Fibroblast of lung (primary cell): ENCODE measurements at regions not wholly inside any gene's neighbourhood (a gene's known extent, or its start where the extent isn't known, plus 50 kb on each side); places are given as distances from the start of the nearest gene placed in this dataset.

Experiments used
- DNase-seq, 2 donors: peaks; one replicate each; pipeline versions ENCODE4 v3.0.0 to v3.0.0-alpha.2; 2010; ENCODE audit warnings: low read depth in 2 of 2
- H2AFZ ChIP-seq: 2 replicates; pipeline ENCODE4 v1.5.1; 2012; ENCODE audit warnings: low read length, control low read depth, inconsistent platforms
- H3K27ac ChIP-seq: 2 replicates; pipeline ENCODE4 v1.5.1; 2011; ENCODE audit warnings: low read length, control low read depth; ENCODE audit not compliant: insufficient read depth
- H3K27me3 ChIP-seq: 2 replicates; pipeline ENCODE4 v1.5.1; 2011; ENCODE audit warnings: mild to moderate bottlenecking, low read length; ENCODE audit not compliant: control insufficient read depth, insufficient read depth
- H3K36me3 ChIP-seq: 2 replicates; pipeline ENCODE4 v1.5.1; 2011; ENCODE audit warnings: low read length; ENCODE audit not compliant: control insufficient read depth, insufficient read depth
- H3K4me1 ChIP-seq: 2 replicates; pipeline ENCODE4 v1.5.1; 2011; ENCODE audit warnings: low read length; ENCODE audit not compliant: control insufficient read depth, insufficient read depth; ENCODE audit errors: extremely low read depth
- H3K4me2 ChIP-seq: 2 replicates; pipeline ENCODE4 v1.5.1; 2011; ENCODE audit warnings: low read length, control low read depth; ENCODE audit not compliant: insufficient read depth; ENCODE audit errors: extremely low read depth
- H3K4me3 ChIP-seq, 4 experiments: fragments of 200-600 bp in 1 of 4; sonication (generic) in 1 of 4; replicated peaks in 1 of 4; 2 replicates each; pipeline ENCODE4 v1.5.1; 2011 to 2016; ENCODE audit warnings: low read length in 4 of 4, low read depth in 3 of 4, mild to moderate bottlenecking in 3 of 4, control low read depth in 2 of 4, inconsistent platforms in 1 of 4, mixed read lengths in 1 of 4; ENCODE audit not compliant: insufficient read depth in 1 of 4; ENCODE audit errors: control extremely low read depth in 1 of 4
- H3K79me2 ChIP-seq: 2 replicates; pipeline ENCODE4 v1.5.1; 2012; ENCODE audit warnings: mild to moderate bottlenecking, low read length, inconsistent platforms; ENCODE audit not compliant: control insufficient read depth, insufficient read depth
- H3K9ac ChIP-seq: 2 replicates; pipeline ENCODE4 v1.5.1; 2011; ENCODE audit warnings: mild to moderate bottlenecking, low read length, control low read depth; ENCODE audit not compliant: insufficient read depth
- H3K9me3 ChIP-seq: 2 replicates; pipeline ENCODE4 v1.5.1; 2012; ENCODE audit warnings: low read depth, low read length; ENCODE audit not compliant: control insufficient read depth, insufficient read depth
- H4K20me1 ChIP-seq: 2 replicates; pipeline ENCODE4 v1.5.1; 2011; ENCODE audit warnings: low read length; ENCODE audit not compliant: control insufficient read depth, insufficient read depth; ENCODE audit errors: extremely low read depth
- CTCF ChIP-seq, 2 donors: IDR thresholded peaks in 1 of 2; conservative IDR thresholded peaks in 1 of 2; 1 replicate in 1 of 2; 2 replicates in 1 of 2; pipeline ENCODE4 v1.5.1; 2011 to 2012; ENCODE audit warnings: low read length in 2 of 2, control low read depth in 1 of 2, inconsistent platforms in 1 of 2, low read depth in 1 of 2, mild to moderate bottlenecking in 1 of 2
- EZH2 ChIP-seq: IDR thresholded peaks from 2 replicates; pipeline ENCODE4 v1.5.1; 2012; ENCODE audit warnings: low read length, control low read depth, mild to moderate bottlenecking; ENCODE audit errors: missing control alignments

DNA sequence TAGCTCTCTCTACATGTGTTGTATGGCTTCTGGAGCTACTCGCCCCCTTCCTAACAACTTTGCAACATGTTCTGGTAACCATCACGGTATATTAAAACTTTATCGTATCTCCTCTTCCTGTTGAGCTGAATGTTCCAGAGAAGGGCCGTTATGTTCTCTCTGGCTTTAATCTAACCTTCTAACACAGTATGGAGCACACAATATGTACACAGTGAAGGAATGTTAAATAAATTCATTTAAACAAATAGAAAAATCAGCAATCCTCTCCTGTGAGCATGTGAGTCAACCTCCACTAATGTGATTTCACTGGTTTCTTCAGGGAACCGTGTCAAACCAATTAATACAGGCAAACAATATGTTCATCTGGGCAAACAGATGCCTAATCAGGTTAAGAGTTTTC, 319.5 kb upstream of the OR4E1 start:
- Histone ChIP-seq H3K27me3 (no peaks in the 10 kb centered on the region), H3K9ac (no peak overlapping the region), H3K9me3 (no peaks in the 10 kb centered on the region), H4K20me1 (no peaks in the 10 kb centered on the region), H3K4me2 (no peak overlapping the region), H2AFZ (no peak overlapping the region), H3K27ac (no peak overlapping the region), H3K4me3 (no peak overlapping the region), H3K36me3 (no peaks in the 10 kb centered on the region), H3K79me2 (no peaks in the 10 kb centered on the region), H3K4me1 (no peaks in the 10 kb centered on the region)
- DNase-seq = no peak
- no peak for TF ChIP-seq EZH2
- no peak for TF ChIP-seq CTCF (conservative IDR thresholded peaks at IDR 0.05 in 1 of 2, IDR thresholded peaks at IDR 0.05 in 1 of 2; ENCODE audit: low read depth in 1 of 2, low read length in 2 of 2)

DNA sequence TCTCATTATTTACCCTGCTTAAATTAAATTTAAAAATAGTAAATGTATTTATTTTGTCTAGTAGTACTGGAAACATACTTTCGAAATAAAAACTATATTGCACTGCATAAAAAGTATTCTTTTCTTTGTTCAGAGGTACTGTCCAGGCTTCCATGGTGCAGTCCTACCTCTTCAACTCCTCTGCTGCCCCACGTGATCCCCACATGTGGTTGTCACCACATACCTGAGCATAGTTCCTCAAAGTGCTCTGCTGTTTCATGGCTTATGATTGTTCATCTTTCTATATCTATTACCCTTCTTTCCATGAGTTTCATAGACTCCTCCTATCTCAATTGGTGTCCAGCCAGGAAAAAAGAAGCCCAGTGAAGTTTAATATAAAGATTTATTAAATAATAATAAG, 317.5 kb upstream of the OR4E1 start:
- no peaks in the 10 kb centered on the region for H3K27me3 ChIP-seq
- H3K79me2 ChIP-seq = no peaks in the 10 kb centered on the region
- no peaks in the 10 kb centered on the region for H3K9me3 ChIP-seq
- no peaks in the 10 kb centered on the region for H3K4me1 ChIP-seq
- H3K4me3 ChIP-seq = no peak overlapping the region
- no peak overlapping the region for H3K9ac ChIP-seq
- no peak for DNase-seq
- H3K4me2 ChIP-seq = no peak overlapping the region
- no peaks in the 10 kb centered on the region for H3K36me3 ChIP-seq
- H2AFZ ChIP-seq = no peak overlapping the region
- no peak overlapping the region for H3K27ac ChIP-seq
- TF ChIP-seq CTCF (conservative IDR thresholded peaks at IDR 0.05 in 1 of 2, IDR thresholded peaks at IDR 0.05 in 1 of 2; ENCODE audit: low read depth in 1 of 2, low read length in 2 of 2) = no peak
- no peak for TF ChIP-seq EZH2
- no peaks in the 10 kb centered on the region for H4K20me1 ChIP-seq

DNA sequence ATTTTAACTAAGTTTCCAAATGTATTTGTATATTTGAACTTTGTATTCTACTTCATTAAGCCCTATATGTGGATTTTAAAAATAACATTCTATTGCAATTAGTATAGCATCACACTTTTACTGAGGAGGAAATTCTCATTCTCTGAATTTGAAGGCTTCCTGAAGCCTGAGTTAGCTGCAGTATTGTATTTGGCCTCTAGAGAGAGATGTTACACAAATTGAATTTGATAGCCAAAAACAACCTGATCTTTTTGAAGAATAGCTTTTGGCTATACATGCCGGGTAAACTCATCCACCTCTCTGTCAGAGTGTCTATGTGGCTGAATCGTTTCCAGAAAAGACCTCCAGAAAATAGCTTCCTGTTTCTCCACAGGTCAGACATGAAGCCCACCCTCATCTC, 316.5 kb upstream of the OR4E1 start:
- Histone ChIP-seq H3K27me3 (no peaks in the 10 kb centered on the region), H3K27ac (no peak overlapping the region), H3K9ac (no peak overlapping the region), H3K4me2 (no peak overlapping the region), H3K4me3 (no peak overlapping the region), H2AFZ (no peak overlapping the region), H4K20me1 (no peaks in the 10 kb centered on the region), H3K36me3 (no peaks in the 10 kb centered on the region), H3K4me1 (no peaks in the 10 kb centered on the region), H3K9me3 (no peaks in the 10 kb centered on the region), H3K79me2 (no peaks in the 10 kb centered on the region)
- no peak for DNase-seq
- peak; percentile 24 to 45 for TF ChIP-seq CTCF (conservative IDR thresholded peaks at IDR 0.05 in 1 of 2, IDR thresholded peaks at IDR 0.05 in 1 of 2; ENCODE audit: low read depth in 1 of 2, low read length in 2 of 2)
- TF ChIP-seq EZH2 = no peak
